AG09309 (cell line): ENCODE measurements at regions not wholly inside any gene's neighbourhood (a gene's known extent, or its start where the extent isn't known, plus 50 kb on each side); places are given as distances from the start of the nearest gene placed in this dataset.
"Not testable (repeated sequence)": the region's sequence is repeated elsewhere in the genome, so short reads cannot be mapped to it uniquely, and the experiment has no call there.

Experiments
- DNase-seq: peaks from one replicate; pipeline ENCODE4 v3.0.0-alpha.2; 2010; ENCODE audit warnings: low read depth
- H3K4me3 ChIP-seq: 2 replicates; pipeline ENCODE4 v1.5.1; 2011; ENCODE audit warnings: mild to moderate bottlenecking, low read depth, low read length, moderate library complexity; ENCODE audit not compliant: control insufficient read depth
- TF ChIP-seq, protein P1 (sequence below): IDR thresholded peaks from 2 replicates; pipeline ENCODE4 v1.5.1; 2011; ENCODE audit warnings: mild to moderate bottlenecking, low read depth, low read length, inconsistent platforms; ENCODE audit not compliant: insufficient read depth, control insufficient read depth; ENCODE audit errors: missing control alignments

DNA sequence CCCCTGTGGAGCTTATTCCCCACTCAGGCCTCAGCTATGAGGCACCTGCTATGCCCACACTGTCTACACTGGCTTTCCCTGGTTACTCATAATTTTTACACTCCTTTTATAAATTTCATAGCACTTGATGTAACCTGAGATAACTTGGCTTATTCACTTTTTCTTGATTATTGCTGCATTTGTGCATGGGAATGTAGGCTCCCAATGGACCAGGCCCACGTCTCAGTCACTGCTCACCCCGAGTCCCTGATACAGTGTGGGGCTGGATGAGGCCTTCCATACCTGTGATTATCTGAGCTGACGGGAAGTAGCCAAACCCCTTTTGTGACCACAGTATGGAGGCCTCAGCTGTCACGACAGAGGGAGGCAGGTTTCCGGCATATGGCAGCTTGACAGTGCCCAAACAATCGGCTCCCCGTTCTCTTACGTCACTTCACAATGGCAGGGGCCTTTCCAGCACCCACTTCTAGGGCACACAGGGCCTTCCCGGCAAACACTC, 645.3 kb downstream of the ACTR3B start:
- H3K4me3 ChIP-seq: no peak overlapping the region
- DNase-seq: no peak
- TF ChIP-seq, protein P1, sequence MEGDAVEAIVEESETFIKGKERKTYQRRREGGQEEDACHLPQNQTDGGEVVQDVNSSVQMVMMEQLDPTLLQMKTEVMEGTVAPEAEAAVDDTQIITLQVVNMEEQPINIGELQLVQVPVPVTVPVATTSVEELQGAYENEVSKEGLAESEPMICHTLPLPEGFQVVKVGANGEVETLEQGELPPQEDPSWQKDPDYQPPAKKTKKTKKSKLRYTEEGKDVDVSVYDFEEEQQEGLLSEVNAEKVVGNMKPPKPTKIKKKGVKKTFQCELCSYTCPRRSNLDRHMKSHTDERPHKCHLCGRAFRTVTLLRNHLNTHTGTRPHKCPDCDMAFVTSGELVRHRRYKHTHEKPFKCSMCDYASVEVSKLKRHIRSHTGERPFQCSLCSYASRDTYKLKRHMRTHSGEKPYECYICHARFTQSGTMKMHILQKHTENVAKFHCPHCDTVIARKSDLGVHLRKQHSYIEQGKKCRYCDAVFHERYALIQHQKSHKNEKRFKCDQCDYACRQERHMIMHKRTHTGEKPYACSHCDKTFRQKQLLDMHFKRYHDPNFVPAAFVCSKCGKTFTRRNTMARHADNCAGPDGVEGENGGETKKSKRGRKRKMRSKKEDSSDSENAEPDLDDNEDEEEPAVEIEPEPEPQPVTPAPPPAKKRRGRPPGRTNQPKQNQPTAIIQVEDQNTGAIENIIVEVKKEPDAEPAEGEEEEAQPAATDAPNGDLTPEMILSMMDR: no peak

DNA sequence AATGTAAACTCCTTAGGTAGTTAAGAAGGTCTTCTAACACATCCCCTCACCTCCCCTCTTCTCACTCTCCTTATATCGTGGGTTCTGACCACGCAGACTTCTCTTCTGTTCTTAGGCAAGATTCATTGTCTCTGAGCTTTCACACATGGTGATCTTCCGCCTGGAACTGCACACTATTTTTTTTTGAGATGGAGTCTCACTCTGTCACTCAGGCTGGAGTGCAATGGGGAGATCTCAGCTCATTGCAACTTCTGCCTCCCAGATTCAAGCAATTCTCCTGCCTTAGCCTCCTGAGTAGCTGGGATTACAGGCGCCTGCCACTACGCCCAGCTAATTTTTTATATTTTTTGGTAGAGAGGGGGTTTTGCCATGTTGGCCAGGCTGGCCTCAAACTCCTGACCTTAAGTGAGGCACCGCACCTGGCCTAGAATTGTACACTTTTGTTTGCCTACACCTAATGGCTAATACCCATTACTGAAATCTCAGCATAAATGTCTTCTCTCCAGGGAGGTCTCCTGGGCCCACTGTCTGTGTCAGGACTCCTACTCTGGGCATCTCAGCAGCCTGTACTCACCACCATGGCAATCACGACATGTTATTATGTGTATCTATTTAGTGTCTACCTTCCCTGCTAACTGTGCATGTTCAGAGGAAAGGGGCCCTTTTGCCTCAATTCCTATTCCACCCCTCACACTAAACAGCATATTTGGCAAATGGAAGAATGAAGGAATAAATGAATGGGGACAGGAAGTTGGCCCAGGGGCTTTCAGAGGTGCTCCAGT, 646.3 kb upstream of the DPP6 start:
- TF ChIP-seq, protein P1: no peak
- H3K4me3 ChIP-seq: no peak overlapping the region
- DNase-seq: no peak

DNA sequence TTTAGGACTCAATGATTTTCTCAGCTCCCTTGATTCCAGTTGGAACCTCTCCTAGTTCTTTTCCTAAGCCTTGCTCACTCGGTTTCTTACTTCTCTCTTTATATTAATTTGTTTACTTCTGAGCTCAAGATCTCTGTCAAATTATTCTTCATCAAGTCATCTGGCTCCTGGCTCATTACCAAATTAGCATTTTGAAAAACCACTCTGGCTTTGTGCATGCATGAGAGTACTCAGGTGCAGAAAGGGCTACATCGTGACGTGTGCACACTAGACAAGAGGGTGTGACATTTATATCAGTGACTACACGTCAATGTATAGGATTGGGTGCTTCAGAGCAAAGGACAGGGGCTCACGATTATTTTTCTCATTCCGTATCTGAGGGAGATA, 645.7 kb upstream of the DPP6 start:
- H3K4me3 ChIP-seq: no peak overlapping the region
- TF ChIP-seq, protein P1: no peak
- no peak for DNase-seq

DNA sequence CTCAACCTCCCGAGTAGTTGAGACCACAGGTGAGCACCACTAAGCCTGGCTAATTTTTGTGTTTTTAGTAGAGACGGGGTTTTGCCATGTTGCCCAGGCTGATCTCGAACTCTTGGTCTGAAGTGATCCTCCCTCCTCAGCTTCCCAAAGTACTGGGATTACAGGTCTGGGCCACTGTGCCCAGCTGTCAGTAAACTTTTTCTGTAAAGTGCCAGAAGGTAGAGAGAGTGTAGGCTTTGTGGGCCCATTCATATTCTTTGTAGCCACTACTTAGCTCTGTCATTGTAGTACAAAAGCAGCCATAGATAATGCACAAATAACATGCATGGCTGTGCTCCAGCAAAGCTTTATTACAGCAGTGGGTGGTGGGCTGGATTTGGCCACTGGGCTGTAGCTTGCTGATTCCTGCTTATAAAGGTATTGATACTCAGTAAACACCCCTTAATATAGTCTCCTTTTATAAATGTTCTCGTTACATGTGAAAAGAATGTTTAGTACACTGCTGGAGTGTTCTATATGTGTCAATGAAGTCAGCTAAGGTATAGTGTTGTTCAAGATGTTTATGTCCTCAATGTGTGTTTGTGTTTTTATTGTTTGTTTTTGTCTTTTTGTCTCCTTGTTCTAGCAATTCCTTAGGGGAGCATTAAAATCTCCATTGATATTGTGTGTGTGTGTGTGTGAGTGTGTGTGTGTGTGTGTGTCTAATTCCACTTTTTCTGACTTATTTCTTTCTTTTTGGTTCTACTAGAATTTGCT, 644.7 kb upstream of the DPP6 start:
- H3K4me3 ChIP-seq: no peak overlapping the region
- no peak for DNase-seq
- TF ChIP-seq, protein P1: no peak

DNA sequence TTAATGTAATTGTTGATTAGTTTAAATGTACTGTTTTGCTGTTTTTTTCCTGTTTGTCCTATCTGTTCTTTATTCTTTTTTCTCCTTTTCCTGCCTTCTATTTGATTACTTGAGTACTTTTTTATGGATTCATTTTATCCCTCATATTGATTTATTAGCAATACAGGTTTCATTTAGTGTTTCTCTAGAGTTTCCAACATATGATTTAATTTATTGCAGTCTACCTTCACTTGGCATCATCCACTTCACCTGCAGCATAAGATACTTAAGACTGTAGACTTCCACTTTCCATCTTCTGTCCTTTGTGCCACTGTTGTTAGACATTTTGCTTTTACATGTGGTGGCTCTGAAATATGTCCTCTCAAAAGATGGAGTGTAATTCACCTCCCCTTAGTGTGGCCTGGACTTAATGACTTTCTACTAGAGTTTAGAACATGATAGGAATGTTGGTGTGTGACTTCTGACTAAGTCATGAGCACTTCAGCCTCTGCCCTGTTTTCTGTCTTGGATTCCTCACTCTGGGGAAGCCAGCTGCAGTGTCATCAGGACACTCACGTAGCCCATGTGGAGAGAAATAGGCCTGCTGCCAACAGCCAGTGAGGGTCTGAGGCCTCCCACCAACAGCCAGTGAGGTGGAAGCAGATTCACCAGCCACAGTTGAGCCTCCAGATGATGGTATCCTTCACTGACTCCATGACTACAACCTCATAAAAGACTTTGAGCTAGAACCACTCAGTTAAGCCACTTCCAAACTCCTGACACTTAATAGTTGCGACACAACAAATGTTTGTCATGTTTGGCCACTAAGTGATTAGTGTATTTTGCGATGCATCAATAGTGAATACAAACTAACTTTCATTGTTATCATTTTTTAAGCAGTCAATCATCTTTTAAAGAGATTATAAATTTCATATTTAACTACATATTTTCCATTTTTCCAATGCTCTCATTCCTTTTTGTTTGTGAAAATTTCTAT, 643.5 kb upstream of the DPP6 start:
- H3K4me3 ChIP-seq: no peak overlapping the region
- no peak for DNase-seq
- TF ChIP-seq, protein P1: no peak

DNA sequence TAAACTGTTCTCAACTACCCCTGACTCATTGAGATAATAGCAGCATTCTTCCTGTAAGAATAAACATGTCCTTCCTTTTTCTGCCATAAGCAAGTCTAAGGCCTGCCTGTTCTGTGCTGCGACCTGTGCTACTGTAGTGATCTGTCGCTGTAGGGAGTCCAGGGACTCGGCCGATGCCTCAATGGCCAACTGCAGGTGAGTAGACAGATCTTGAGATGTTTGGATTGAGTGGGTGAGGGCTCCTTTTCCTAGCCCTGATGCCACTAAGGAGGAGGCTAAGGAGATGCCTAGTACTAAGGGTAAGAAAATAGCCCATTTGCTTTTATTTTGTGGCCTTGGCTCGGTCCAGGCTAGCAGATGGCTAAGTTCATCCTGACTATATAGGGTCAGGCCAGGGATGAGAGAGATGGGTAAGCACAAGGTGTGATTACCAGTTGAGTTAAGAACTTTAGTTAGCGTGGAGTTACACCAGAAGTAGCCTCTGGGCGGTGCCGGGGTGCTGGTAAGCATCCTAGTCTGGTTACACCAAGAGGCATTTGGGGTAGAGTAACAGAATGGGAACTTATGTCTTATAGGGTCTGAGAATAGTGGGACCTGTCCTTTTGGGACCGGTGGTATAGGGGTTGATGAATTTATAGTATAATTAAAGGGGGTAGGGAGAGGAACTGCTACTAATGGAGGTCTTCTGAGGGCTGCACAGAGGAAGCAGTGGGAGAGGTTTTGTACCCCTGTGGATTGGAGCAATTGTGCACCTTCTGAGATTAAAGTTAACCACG, 642.4 kb upstream of the DPP6 start:
- not testable (repeated sequence) for DNase-seq, H3K4me3 ChIP-seq

DNA sequence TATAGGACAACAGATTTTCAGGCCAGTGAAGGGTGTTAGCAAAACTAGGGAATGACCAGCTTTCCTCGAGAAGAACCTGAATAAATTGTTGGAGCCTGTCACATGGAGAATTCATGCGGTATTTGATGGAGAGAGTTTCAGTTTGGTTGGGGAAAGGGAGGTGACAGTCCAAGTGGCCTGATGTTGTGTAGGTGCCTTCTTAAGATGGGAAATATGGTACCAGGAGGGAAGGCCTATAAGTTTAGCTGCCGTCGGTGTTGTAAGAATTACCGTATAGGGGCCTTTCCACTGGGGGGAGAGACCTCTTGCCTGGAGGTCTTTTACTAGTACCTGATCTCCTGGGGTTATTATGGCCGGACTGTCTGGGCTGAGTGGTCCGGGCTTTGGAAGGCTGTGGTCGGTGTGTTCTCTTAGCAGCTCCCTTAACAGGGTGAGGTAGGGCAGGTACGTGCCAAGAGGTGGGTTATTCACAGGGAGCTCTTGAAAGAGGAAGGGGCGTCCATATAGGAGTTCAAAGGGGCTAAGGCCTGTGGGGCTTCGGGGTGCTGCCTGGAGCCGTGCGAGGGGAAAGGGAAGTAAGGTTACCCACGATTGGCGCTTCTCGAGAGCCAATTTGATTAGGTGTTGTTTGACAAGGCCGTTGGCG, 641.1 kb upstream of the DPP6 start:
- not testable (repeated sequence) for DNase-seq, H3K4me3 ChIP-seq

DNA sequence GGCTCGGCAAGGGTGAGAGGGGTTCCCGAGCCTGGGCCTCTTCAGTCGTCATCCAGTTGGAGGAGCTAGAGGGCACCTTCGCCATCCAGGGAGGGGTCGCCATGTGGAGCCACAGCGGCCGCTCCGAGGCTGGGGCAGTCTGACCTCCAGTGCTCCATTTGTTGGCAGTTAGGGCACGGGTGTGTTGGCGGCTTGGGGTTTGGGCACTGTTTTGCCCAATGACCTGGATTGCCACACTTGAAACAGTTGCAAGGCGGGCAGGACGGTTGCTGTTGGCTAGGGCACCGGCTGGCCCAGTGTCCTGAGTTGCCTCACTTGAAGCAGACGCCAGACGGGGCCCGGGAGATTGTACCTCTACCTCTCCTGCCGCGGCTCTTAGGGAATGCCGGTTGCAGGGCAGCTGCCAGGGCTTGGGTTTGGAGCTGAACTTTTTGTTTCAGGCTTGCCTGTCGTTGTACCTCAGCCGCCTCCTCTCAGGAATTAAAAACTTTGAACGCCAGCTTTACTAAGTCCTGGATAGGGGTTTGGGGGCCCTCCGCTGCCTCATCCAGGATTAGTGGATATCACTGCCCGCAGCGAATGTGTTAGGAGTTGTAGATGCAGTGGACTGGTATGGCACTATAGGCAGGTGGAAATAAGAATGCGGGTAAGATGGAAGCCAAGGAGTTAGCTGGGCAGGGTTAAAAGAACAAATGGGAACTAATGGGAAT, 639.9 kb upstream of the DPP6 start:
- H3K4me3 ChIP-seq, DNase-seq: not testable (repeated sequence)

DNA sequence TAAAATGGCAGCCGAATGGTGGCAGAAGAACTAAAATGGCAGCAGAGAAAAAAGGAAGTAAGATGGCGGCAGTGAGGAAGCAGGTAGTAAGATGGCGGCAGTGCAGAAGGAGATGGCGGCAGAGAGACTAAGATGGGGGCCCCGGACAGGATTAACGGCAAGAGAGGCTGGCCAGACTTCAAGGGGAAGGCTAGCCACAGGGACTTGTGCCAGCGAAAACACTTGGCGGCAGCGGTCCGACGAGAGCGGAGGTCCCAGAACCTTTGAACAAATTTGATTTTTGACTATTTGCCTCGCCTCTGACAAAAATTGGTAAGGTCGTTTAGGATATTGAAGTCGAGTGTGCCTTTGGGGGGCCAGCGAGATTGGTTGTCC, 639.4 kb upstream of the DPP6 start:
- not testable (repeated sequence) for DNase-seq, H3K4me3 ChIP-seq
